ENCODE measurements at regions not wholly inside any gene's neighbourhood (a gene's known extent, or its start where the extent isn't known, plus 50 kb on each side); places are given as distances from the start of the nearest gene placed in this dataset.
A peak's percentile ranks its signal among the peaks of the same experiment; 100 is the strongest.
"Not testable (repeated sequence)": the region's sequence is repeated elsewhere in the genome, so short reads cannot be mapped to it uniquely, and the experiment has no call there.

GRCh38 chr4:66564901-66565651, 894.8 kb upstream of the EPHA5 start:
- intact Hi-C loops (cut with DNase I): no loop called here
- ATAC-seq: no peak
- DNase-seq (ENCODE audit: low spot score): no peak

GRCh38 chr4:66562276-66562806, 892.1 kb upstream of the EPHA5 start:
- ATAC-seq (peak; percentile 79), DNase-seq (ENCODE audit: low spot score) (no peak)
- intact Hi-C loops (cut with DNase I): no loop called here

GRCh38 chr4:66561465-66562053, 891.3 kb upstream of the EPHA5 start:
- intact Hi-C loops (cut with DNase I); DNase-seq (ENCODE audit: low spot score); ATAC-seq: not testable (repeated sequence)

- no peak for ATAC-seq
- no peak for DNase-seq (ENCODE audit: low spot score)
- intact Hi-C loops (cut with DNase I): no loop called here
These were observed 888.4 kb upstream of the EPHA5 start for GRCh38 chr4:66558651-66559050.

- DNase-seq (ENCODE audit: low spot score) (no peak), ATAC-seq (no peak)
- intact Hi-C loops (cut with DNase I): no loop called here
These were observed 886.5 kb upstream of the EPHA5 start for GRCh38 chr4:66556651-66557278.

- intact Hi-C loops (cut with DNase I): no loop called here
- ATAC-seq: no peak
These were observed 885.0 kb upstream of the EPHA5 start for GRCh38 chr4:66555301-66555700.

GRCh38 chr4:66554826-66555225, 884.5 kb upstream of the EPHA5 start:
- intact Hi-C loops (cut with DNase I): no loop called here
- DNase-seq (ENCODE audit: low spot score) (no peak), ATAC-seq (no peak)

More at GRCh38 chr4:66555301-66555700, 885.0 kb upstream of the EPHA5 start:
- DNase-seq (ENCODE audit: low spot score): no peak

- intact Hi-C loops (cut with DNase I); DNase-seq (ENCODE audit: low spot score); ATAC-seq: not testable (repeated sequence)
These were observed 875.0 kb upstream of the EPHA5 start for GRCh38 chr4:66545301-66545700.

GRCh38 chr4:66544281-66544680, 874.0 kb upstream of the EPHA5 start:
- ATAC-seq (peak; percentile 28), DNase-seq (ENCODE audit: low spot score) (no peak)
- intact Hi-C loops (cut with DNase I): no loop called here

- intact Hi-C loops (cut with DNase I): no loop called here
- no peak for ATAC-seq
- DNase-seq (ENCODE audit: low spot score): no peak
These were observed 869.5 kb upstream of the EPHA5 start for GRCh38 chr4:66539745-66540144.

- ATAC-seq (no peak), DNase-seq (ENCODE audit: low spot score) (no peak)
- intact Hi-C loops (cut with DNase I): no loop called here
These were observed 854.5 kb upstream of the EPHA5 start for GRCh38 chr4:66524781-66525180.

GRCh38 chr4:66522244-66522643, 852.0 kb upstream of the EPHA5 start:
- DNase-seq (ENCODE audit: low spot score) (no peak), ATAC-seq (no peak)
- intact Hi-C loops (cut with DNase I): no loop called here

- intact Hi-C loops (cut with DNase I): no loop called here
- DNase-seq (ENCODE audit: low spot score) (no peak), ATAC-seq (no peak)
These were observed 846.7 kb upstream of the EPHA5 start for GRCh38 chr4:66516940-66517339.

GRCh38 chr4:66506985-66507384, 836.7 kb upstream of the EPHA5 start:
- intact Hi-C loops (cut with DNase I): no loop called here
- ATAC-seq: no peak
- DNase-seq (ENCODE audit: low spot score): no peak

GRCh38 chr4:66501997-66502396, 831.7 kb upstream of the EPHA5 start:
- no peak for ATAC-seq
- intact Hi-C loops (cut with DNase I): no loop called here
- DNase-seq (ENCODE audit: low spot score): no peak

- intact Hi-C loops (cut with DNase I): no loop called here
- ATAC-seq: no peak
- no peak for DNase-seq (ENCODE audit: low spot score)
These were observed 820.4 kb upstream of the EPHA5 start for GRCh38 chr4:66490729-66491128.

GRCh38 chr4:66489783-66490452, 819.6 kb upstream of the EPHA5 start:
- intact Hi-C loops (cut with DNase I): no loop called here

GRCh38 chr4:66489370-66489769, 819.1 kb upstream of the EPHA5 start:
- no peak for DNase-seq (ENCODE audit: low spot score)
- intact Hi-C loops (cut with DNase I): no loop called here
- ATAC-seq: no peak

More at GRCh38 chr4:66489783-66490452, 819.6 kb upstream of the EPHA5 start:
- no peak for ATAC-seq
- DNase-seq (ENCODE audit: low spot score): no peak

- intact Hi-C loops (cut with DNase I): no loop called here
- no peak for ATAC-seq
These were observed 815.8 kb upstream of the EPHA5 start for GRCh38 chr4:66486068-66486467.

GRCh38 chr4:66482186-66482585, 811.9 kb upstream of the EPHA5 start:
- DNase-seq (ENCODE audit: low spot score) (no peak), ATAC-seq (no peak)
- intact Hi-C loops (cut with DNase I): no loop called here

More at GRCh38 chr4:66486068-66486467, 815.8 kb upstream of the EPHA5 start:
- no peak for DNase-seq (ENCODE audit: low spot score)

Data from sciatic nerve (tissue), 2 donors.